GM23338 (cell line): ENCODE measurements at regions not wholly inside any gene's neighbourhood (a gene's known extent, or its start where the extent isn't known, plus 50 kb on each side); places are given as distances from the start of the nearest gene placed in this dataset.

Source experiments
- ATAC-seq: fragments of 200-7000 bp; cut with Tn5 transposase; 3 replicates; pipeline ENCODE4 v1.9.1; 2020
- DNase-seq: peaks from one replicate; pipeline ENCODE4 v3.0.0-alpha.2; 2015; ENCODE audit warnings: low spot score
- H2AFZ ChIP-seq: fragments of 200-600 bp; sonication (generic); 2 replicates; pipeline ENCODE4 v1.8.0; 2016; ENCODE audit warnings: antibody characterized with exemption, mild to moderate bottlenecking, moderate library complexity
- H3F3A ChIP-seq: fragments of 200-600 bp; sonication (generic); replicated peaks from 2 replicates; pipeline ENCODE4 v1.8.0; 2017; ENCODE audit warnings: antibody characterized with exemption, mixed run types, low read depth
- H3K27ac ChIP-seq: fragments of 200-600 bp; sonication (generic); 2 replicates; pipeline ENCODE4 v1.6.1; 2016; ENCODE audit warnings: low read depth
- H3K27me3 ChIP-seq: fragments of 200-600 bp; sonication (generic); 2 replicates; pipeline ENCODE4 v1.8.0; 2016; ENCODE audit warnings: mild to moderate bottlenecking, mixed run types, moderate library complexity; ENCODE audit not compliant: insufficient read depth
- H3K36me3 ChIP-seq: fragments of 200-600 bp; sonication (generic); 2 replicates; pipeline ENCODE4 v1.8.0; 2016; ENCODE audit warnings: mild to moderate bottlenecking; ENCODE audit not compliant: insufficient read depth
- H3K4me1 ChIP-seq: fragments of 200-600 bp; sonication (generic); 2 replicates; pipeline ENCODE4 v1.8.0; 2016; ENCODE audit warnings: mild to moderate bottlenecking, moderate library complexity; ENCODE audit not compliant: insufficient read depth
- H3K4me2 ChIP-seq: fragments of 200-600 bp; sonication (generic); 2 replicates; pipeline ENCODE4 v1.7.1; 2017; ENCODE audit warnings: mixed run types
- H3K4me3 ChIP-seq: fragments of 200-600 bp; sonication (generic); 2 replicates; pipeline ENCODE4 v1.6.1; 2016; ENCODE audit warnings: mixed run types
- H3K79me2 ChIP-seq: fragments of 200-600 bp; sonication (generic); replicated peaks from 2 replicates; pipeline ENCODE4 v1.8.0; 2017; ENCODE audit warnings: mild to moderate bottlenecking; ENCODE audit not compliant: insufficient read depth
- H3K9me2 ChIP-seq: fragments of 200-600 bp; sonication (generic); 2 replicates; pipeline ENCODE4 v1.8.0; 2017; ENCODE audit not compliant: insufficient read depth
- H4K20me1 ChIP-seq: fragments of 200-600 bp; sonication (generic); replicated peaks from 2 replicates; pipeline ENCODE4 v1.8.0; 2017; ENCODE audit warnings: mild to moderate bottlenecking; ENCODE audit not compliant: insufficient read depth
- H3K27ac Mint-ChIP-seq: 2 replicates; pipeline ENCODE4 v1.8.0; 2020; ENCODE audit warnings: inconsistent platforms, mild to moderate bottlenecking, moderate library complexity, mixed read lengths
- H3K27me3 Mint-ChIP-seq: 3 replicates; pipeline ENCODE4 v1.8.0; 2022; ENCODE audit warnings: low read depth, mild to moderate bottlenecking, moderate library complexity, mixed read lengths, inconsistent platforms; ENCODE audit not compliant: insufficient read depth, poor library complexity
- H3K36me3 Mint-ChIP-seq: 3 replicates; pipeline ENCODE4 v1.8.0; 2021; ENCODE audit warnings: low read depth, mild to moderate bottlenecking, inconsistent platforms, moderate library complexity, mixed read lengths
- H3K4me1 Mint-ChIP-seq: 3 replicates; pipeline ENCODE4 v1.8.0; 2020; ENCODE audit warnings: mild to moderate bottlenecking, inconsistent platforms, mixed read lengths
- H3K4me3 Mint-ChIP-seq: 3 replicates; pipeline ENCODE4 v1.8.0; 2021; ENCODE audit warnings: moderate library complexity, mild to moderate bottlenecking, inconsistent platforms, mixed read lengths
- H3K9me3 Mint-ChIP-seq: 3 replicates; pipeline ENCODE4 v1.8.0; 2020; ENCODE audit warnings: moderate library complexity, mild to moderate bottlenecking, inconsistent platforms, mixed read lengths
- CREB1 ChIP-seq: fragments of 250-450 bp; sonication (Bioruptor Pico); IDR thresholded peaks from 2 replicates; pipeline ENCODE4 v1.5.0; 2020; ENCODE audit warnings: low read depth, mild to moderate bottlenecking, moderate library complexity
- ETS1 ChIP-seq: IDR thresholded peaks from 2 replicates; pipeline ENCODE4 v1.6.1; 2016; ENCODE audit warnings: antibody characterized with exemption
- EZH2 ChIP-seq: fragments of 200-600 bp; sonication (generic); IDR thresholded peaks from one replicate; pipeline ENCODE4 v1.8.0; 2017; ENCODE audit warnings: antibody characterized with exemption, mild to moderate bottlenecking, low read depth; ENCODE audit not compliant: unreplicated experiment
- EZH2phosphoT487 ChIP-seq: fragments of 200-600 bp; sonication (generic); IDR thresholded peaks from one replicate; pipeline ENCODE4 v1.8.1; 2018; ENCODE audit warnings: antibody characterized with exemption; ENCODE audit not compliant: unreplicated experiment
- JUNB ChIP-seq: IDR thresholded peaks from one replicate; pipeline ENCODE4 v1.6.1; 2016; ENCODE audit warnings: antibody characterized with exemption; ENCODE audit not compliant: unreplicated experiment
- NANOG ChIP-seq: IDR thresholded peaks from 2 replicates; pipeline ENCODE4 v1.6.1; 2016; ENCODE audit warnings: antibody characterized with exemption, borderline replicate concordance
- POLR2AphosphoS5 ChIP-seq: IDR thresholded peaks from 2 replicates; pipeline ENCODE4 v1.6.1; 2016; ENCODE audit warnings: antibody characterized with exemption, low read depth
- REST ChIP-seq: IDR thresholded peaks from one replicate; pipeline ENCODE4 v1.6.1; 2018; ENCODE audit warnings: antibody characterized with exemption; ENCODE audit not compliant: unreplicated experiment
- STAT1 ChIP-seq: IDR thresholded peaks from one replicate; pipeline ENCODE4 v1.6.1; 2016; ENCODE audit warnings: antibody characterized with exemption; ENCODE audit not compliant: unreplicated experiment
- ZNF114 ChIP-seq: fragments of 250-450 bp; sonication (Bioruptor Pico); IDR thresholded peaks from 2 replicates; pipeline ENCODE4 v1.5.0; 2020; ENCODE audit warnings: mild to moderate bottlenecking, moderate library complexity
- ZNF331 ChIP-seq: fragments of 250-450 bp; sonication (Bioruptor Pico); IDR thresholded peaks from 2 replicates; pipeline ENCODE4 v1.5.0; 2020; ENCODE audit warnings: low read depth, mild to moderate bottlenecking, moderate library complexity
- TF ChIP-seq, protein P1 (sequence below), 2 experiments: fragments of 200-600 bp in 1 of 2; sonication (generic) in 1 of 2; conservative IDR thresholded peaks; 2 replicates each; pipeline versions ENCODE4 v1.5.1 to v1.6.1; 2016 to 2017; ENCODE audit warnings: antibody characterized with exemption in 2 of 2, low read depth in 2 of 2, mild to moderate bottlenecking in 2 of 2, moderate library complexity in 1 of 2
- TF ChIP-seq, protein P2 (sequence below): fragments of 250-450 bp; sonication (Bioruptor Pico); IDR thresholded peaks from 2 replicates; pipeline ENCODE4 v1.5.0; 2020; ENCODE audit warnings: mild to moderate bottlenecking, moderate library complexity

DNA sequence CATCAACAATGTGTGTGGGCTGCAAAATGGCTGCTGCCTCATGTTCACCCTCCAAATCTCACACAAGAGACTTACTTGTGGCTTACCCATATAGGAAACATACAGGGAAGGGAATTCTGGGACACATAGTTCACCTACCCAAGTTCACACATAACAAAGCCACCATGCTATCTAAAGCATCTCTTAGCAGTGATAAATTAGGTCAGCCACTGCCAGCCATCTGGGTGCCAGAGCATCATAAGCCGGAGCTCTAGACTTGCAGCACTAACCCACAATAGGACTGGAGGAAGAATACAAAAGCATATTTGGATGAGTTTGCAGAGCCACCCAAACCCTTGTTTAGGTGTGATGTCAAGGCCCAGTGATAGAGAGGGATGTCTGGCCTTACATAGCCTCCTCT lies 321.7 kb downstream of the SEC16B start:
- H3K4me1 ChIP-seq = peaks cover 6% of the 10 kb centered on the region; the same call in 1 of the 2 replicates
- no peak for TF ChIP-seq JUNB
- no peak for TF ChIP-seq ETS1
- no peak for TF ChIP-seq REST
- TF ChIP-seq EZH2 = no peak
- no peak for TF ChIP-seq EZH2phosphoT487
- TF ChIP-seq ZNF114 (CRISPR knock-in tag) = no peak
- TF ChIP-seq CREB1 = no peak
- TF ChIP-seq, protein P1, sequence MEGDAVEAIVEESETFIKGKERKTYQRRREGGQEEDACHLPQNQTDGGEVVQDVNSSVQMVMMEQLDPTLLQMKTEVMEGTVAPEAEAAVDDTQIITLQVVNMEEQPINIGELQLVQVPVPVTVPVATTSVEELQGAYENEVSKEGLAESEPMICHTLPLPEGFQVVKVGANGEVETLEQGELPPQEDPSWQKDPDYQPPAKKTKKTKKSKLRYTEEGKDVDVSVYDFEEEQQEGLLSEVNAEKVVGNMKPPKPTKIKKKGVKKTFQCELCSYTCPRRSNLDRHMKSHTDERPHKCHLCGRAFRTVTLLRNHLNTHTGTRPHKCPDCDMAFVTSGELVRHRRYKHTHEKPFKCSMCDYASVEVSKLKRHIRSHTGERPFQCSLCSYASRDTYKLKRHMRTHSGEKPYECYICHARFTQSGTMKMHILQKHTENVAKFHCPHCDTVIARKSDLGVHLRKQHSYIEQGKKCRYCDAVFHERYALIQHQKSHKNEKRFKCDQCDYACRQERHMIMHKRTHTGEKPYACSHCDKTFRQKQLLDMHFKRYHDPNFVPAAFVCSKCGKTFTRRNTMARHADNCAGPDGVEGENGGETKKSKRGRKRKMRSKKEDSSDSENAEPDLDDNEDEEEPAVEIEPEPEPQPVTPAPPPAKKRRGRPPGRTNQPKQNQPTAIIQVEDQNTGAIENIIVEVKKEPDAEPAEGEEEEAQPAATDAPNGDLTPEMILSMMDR (conservative IDR thresholded peaks at IDR 0.05; ENCODE audit: low read depth in 2 of 2) = no peak
- TF ChIP-seq POLR2AphosphoS5 = no peak
- TF ChIP-seq STAT1 = no peak
- TF ChIP-seq, protein P2, sequence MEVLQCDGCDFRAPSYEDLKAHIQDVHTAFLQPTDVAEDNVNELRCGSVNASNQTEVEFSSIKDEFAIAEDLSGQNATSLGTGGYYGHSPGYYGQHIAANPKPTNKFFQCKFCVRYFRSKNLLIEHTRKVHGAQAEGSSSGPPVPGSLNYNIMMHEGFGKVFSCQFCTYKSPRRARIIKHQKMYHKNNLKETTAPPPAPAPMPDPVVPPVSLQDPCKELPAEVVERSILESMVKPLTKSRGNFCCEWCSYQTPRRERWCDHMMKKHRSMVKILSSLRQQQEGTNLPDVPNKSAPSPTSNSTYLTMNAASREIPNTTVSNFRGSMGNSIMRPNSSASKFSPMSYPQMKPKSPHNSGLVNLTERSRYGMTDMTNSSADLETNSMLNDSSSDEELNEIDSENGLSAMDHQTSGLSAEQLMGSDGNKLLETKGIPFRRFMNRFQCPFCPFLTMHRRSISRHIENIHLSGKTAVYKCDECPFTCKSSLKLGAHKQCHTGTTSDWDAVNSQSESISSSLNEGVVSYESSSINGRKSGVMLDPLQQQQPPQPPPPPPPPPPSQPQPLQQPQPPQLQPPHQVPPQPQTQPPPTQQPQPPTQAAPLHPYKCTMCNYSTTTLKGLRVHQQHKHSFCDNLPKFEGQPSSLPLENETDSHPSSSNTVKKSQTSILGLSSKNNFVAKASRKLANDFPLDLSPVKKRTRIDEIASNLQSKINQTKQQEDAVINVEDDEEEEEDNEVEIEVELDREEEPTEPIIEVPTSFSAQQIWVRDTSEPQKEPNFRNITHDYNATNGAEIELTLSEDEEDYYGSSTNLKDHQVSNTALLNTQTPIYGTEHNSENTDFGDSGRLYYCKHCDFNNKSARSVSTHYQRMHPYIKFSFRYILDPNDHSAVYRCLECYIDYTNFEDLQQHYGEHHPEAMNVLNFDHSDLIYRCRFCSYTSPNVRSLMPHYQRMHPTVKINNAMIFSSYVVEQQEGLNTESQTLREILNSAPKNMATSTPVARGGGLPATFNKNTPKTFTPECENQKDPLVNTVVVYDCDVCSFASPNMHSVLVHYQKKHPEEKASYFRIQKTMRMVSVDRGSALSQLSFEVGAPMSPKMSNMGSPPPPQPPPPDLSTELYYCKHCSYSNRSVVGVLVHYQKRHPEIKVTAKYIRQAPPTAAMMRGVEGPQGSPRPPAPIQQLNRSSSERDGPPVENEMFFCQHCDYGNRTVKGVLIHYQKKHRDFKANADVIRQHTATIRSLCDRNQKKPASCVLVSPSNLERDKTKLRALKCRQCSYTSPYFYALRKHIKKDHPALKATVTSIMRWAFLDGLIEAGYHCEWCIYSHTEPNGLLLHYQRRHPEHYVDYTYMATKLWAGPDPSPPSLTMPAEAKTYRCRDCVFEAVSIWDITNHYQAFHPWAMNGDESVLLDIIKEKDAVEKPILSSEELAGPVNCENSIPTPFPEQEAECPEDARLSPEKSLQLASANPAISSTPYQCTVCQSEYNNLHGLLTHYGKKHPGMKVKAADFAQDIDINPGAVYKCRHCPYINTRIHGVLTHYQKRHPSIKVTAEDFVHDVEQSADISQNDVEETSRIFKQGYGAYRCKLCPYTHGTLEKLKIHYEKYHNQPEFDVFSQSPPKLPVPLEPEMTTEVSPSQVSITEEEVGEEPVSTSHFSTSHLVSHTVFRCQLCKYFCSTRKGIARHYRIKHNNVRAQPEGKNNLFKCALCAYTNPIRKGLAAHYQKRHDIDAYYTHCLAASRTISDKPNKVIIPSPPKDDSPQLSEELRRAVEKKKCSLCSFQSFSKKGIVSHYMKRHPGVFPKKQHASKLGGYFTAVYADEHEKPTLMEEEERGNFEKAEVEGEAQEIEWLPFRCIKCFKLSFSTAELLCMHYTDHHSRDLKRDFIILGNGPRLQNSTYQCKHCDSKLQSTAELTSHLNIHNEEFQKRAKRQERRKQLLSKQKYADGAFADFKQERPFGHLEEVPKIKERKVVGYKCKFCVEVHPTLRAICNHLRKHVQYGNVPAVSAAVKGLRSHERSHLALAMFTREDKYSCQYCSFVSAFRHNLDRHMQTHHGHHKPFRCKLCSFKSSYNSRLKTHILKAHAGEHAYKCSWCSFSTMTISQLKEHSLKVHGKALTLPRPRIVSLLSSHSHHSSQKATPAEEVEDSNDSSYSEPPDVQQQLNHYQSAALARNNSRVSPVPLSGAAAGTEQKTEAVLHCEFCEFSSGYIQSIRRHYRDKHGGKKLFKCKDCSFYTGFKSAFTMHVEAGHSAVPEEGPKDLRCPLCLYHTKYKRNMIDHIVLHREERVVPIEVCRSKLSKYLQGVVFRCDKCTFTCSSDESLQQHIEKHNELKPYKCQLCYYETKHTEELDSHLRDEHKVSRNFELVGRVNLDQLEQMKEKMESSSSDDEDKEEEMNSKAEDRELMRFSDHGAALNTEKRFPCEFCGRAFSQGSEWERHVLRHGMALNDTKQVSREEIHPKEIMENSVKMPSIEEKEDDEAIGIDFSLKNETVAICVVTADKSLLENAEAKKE (CRISPR knock-in tag) = no peak
- no peak for TF ChIP-seq ZNF331 (CRISPR knock-in tag)
- TF ChIP-seq NANOG = no peak
- no peak for ATAC-seq
- H3F3A ChIP-seq = no peaks in the 10 kb centered on the region
- DNase-seq = no peak
- H3K9me2 ChIP-seq = peaks cover 6% of the 10 kb centered on the region; the same call in 1 of the 2 replicates
- no peaks in the 10 kb centered on the region for H3K79me2 ChIP-seq
- no peak overlapping the region for H3K4me3 Mint-ChIP-seq
- H2AFZ ChIP-seq = no peak overlapping the region; the same call in 1 of the 2 replicates
- H3K36me3 Mint-ChIP-seq = no peaks in the 10 kb centered on the region
- no peaks in the 10 kb centered on the region; the same call in 2 of the 3 replicates for H3K9me3 Mint-ChIP-seq
- H3K27me3 Mint-ChIP-seq = no peaks in the 10 kb centered on the region
- no peak overlapping the region for H3K27ac Mint-ChIP-seq
- no peaks in the 10 kb centered on the region for H3K27me3 ChIP-seq
- H4K20me1 ChIP-seq = no peaks in the 10 kb centered on the region
- H3K4me1 Mint-ChIP-seq = peaks cover 10% of the 10 kb centered on the region
- no peak overlapping the region for H3K27ac ChIP-seq
- H3K36me3 ChIP-seq = no peaks in the 10 kb centered on the region
- H3K4me3 ChIP-seq = no peak overlapping the region
- no peak overlapping the region for H3K4me2 ChIP-seq
